H1 (cell line): ENCODE measurements at regions not wholly inside any gene's neighbourhood (a gene's known extent, or its start where the extent isn't known, plus 50 kb on each side); places are given as distances from the start of the nearest gene placed in this dataset.

Experiments
- CTCF ChIA-PET: fragments of 300-600 bp; sonication (Branson Sonifier 250); formaldehyde crosslinking; loops from one replicate; lab custom pipeline; 2021; ENCODE audit not compliant: partially characterized antibody; lab: Charles Lee
- POLR2A ChIA-PET: fragments of 300-600 bp; sonication (Branson Sonifier 250); formaldehyde crosslinking; loops from one replicate; lab custom pipeline; 2021; ENCODE audit warnings: inconsistent platforms; ENCODE audit not compliant: partially characterized antibody; lab: Charles Lee
- DNase-seq, 2 experiments: peaks; one replicate each; pipeline versions ENCODE4 v3.0.0 to v3.0.0-alpha.2; 2010 to 2022; ENCODE audit warnings: low spot score in 2 of 2, low read depth in 1 of 2, mixed read lengths in 1 of 2
- FAIRE-seq: peaks from 2 replicates; lab custom pipeline; 2011; peaks lifted over from hg19 to GRCh38; lab: Jason Lieb, UNC
- H2AFZ ChIP-seq: 2 replicates; pipeline ENCODE4 v1.8.1; 2012; ENCODE audit warnings: low read length, inconsistent platforms
- H2AK5ac ChIP-seq: 2 replicates; pipeline ENCODE4 v1.6.1; 2013; ENCODE audit warnings: low read depth, low read length
- H2BK120ac ChIP-seq: replicated peaks from 2 replicates; pipeline ENCODE3; 2013; ENCODE audit warnings: low read depth, low read length, inconsistent platforms
- H2BK12ac ChIP-seq: 2 replicates; pipeline ENCODE4 v1.6.1; 2013; ENCODE audit warnings: low read depth, low read length
- H2BK15ac ChIP-seq: 2 replicates; pipeline ENCODE4 v1.6.1; 2013; ENCODE audit warnings: low read length
- H2BK20ac ChIP-seq: 2 replicates; pipeline ENCODE4 v1.6.1; 2013; ENCODE audit warnings: low read length
- H2BK5ac ChIP-seq: 2 replicates; pipeline ENCODE4 v1.6.1; 2013; ENCODE audit warnings: low read depth, low read length
- H3K14ac ChIP-seq: 2 replicates; pipeline ENCODE4 v1.6.1; 2013; ENCODE audit warnings: inconsistent platforms; ENCODE audit not compliant: insufficient read length
- H3K18ac ChIP-seq: 2 replicates; pipeline ENCODE4 v1.6.1; 2013; ENCODE audit warnings: low read length; ENCODE audit errors: extremely low read depth
- H3K23ac ChIP-seq: 2 replicates; pipeline ENCODE4 v1.6.1; 2013; ENCODE audit warnings: inconsistent platforms; ENCODE audit not compliant: insufficient read length
- H3K23me2 ChIP-seq: 2 replicates; pipeline ENCODE4 v1.6.1; 2013; ENCODE audit warnings: low read depth, low read length
- H3K27ac ChIP-seq: 2 replicates; pipeline ENCODE4 v1.6.1; 2011; ENCODE audit warnings: low read depth, low read length, inconsistent platforms
- H3K27me3 ChIP-seq, 4 experiments: replicated peaks in 1 of 4; 1 replicate in 1 of 4; 2 replicates in 3 of 4; pipeline versions ENCODE4 v1.6.1 to v1.8.1; 2011 to 2013; ENCODE audit warnings: low read length in 3 of 4, mild to moderate bottlenecking in 3 of 4, inconsistent platforms in 2 of 4, mixed read lengths in 2 of 4, moderate library complexity in 1 of 4; ENCODE audit not compliant: control insufficient read depth in 3 of 4, insufficient read depth in 3 of 4; ENCODE audit errors: extremely low read depth in 1 of 4
- H3K36me3 ChIP-seq, 4 experiments: 2 replicates each; pipeline versions ENCODE4 v1.6.1 to v1.8.1; 2011 to 2013; ENCODE audit warnings: mild to moderate bottlenecking in 4 of 4, low read length in 3 of 4, moderate library complexity in 2 of 4, control low read depth in 1 of 4, inconsistent platforms in 1 of 4; ENCODE audit not compliant: insufficient read depth in 4 of 4, control insufficient read depth in 2 of 4
- H3K4ac ChIP-seq: replicated peaks from 2 replicates; pipeline ENCODE3; 2013; ENCODE audit warnings: low read length, low read depth, mixed read lengths, inconsistent platforms; ENCODE audit not compliant: insufficient read length
- H3K4me1 ChIP-seq, 4 experiments: replicated peaks in 1 of 4; 1 replicate in 1 of 4; 2 replicates in 3 of 4; pipeline versions ENCODE4 v1.6.1 to v1.8.1; 2011 to 2013; ENCODE audit warnings: low read length in 3 of 4, inconsistent platforms in 2 of 4, mixed read lengths in 1 of 4; ENCODE audit not compliant: insufficient read depth in 4 of 4, control insufficient read depth in 3 of 4
- H3K4me2 ChIP-seq, 2 experiments: 2 replicates each; pipeline versions ENCODE4 v1.6.1 to v1.8.1; 2011 to 2013; ENCODE audit warnings: low read depth in 2 of 2, low read length in 2 of 2, control low read depth in 1 of 2, inconsistent platforms in 1 of 2, mild to moderate bottlenecking in 1 of 2; ENCODE audit not compliant: insufficient read depth in 1 of 2
- H3K4me3 ChIP-seq, 4 experiments: fragments of 200-600, 300-600 bp in 1 of 4; sonication (generic), shearing (Covaris generic), sonication (Bioruptor Twin) in 1 of 4; 2 replicates each; pipeline versions ENCODE4 v1.5.1 to v1.8.1; 2011 to 2016; ENCODE audit warnings: low read length in 4 of 4, low read depth in 3 of 4, control low read depth in 2 of 4, inconsistent platforms in 2 of 4, mild to moderate bottlenecking in 2 of 4, mixed read lengths in 1 of 4, moderate library complexity in 1 of 4; ENCODE audit not compliant: insufficient read depth in 2 of 4; ENCODE audit errors: extremely low read depth in 1 of 4
- H3K56ac ChIP-seq: replicated peaks from 2 replicates; pipeline ENCODE3; 2013; ENCODE audit warnings: low read depth, mild to moderate bottlenecking, mixed read lengths, low read length, inconsistent platforms; ENCODE audit not compliant: insufficient read length
- H3K79me1 ChIP-seq: 2 replicates; pipeline ENCODE4 v1.6.1; 2013; ENCODE audit warnings: low read depth, low read length, control low read depth
- H3K79me2 ChIP-seq, 2 experiments: 2 replicates each; pipeline versions ENCODE4 v1.6.1 to v1.8.1; 2012 to 2013; ENCODE audit warnings: low read length in 2 of 2, mild to moderate bottlenecking in 2 of 2, inconsistent platforms in 1 of 2; ENCODE audit not compliant: insufficient read depth in 2 of 2, control insufficient read depth in 1 of 2
- H3K9ac ChIP-seq, 4 experiments: replicated peaks in 1 of 4; 1 replicate in 1 of 4; 2 replicates in 3 of 4; pipeline versions ENCODE4 v1.6.1 to v1.8.1; 2011 to 2013; ENCODE audit warnings: low read depth in 3 of 4, low read length in 3 of 4, control low read depth in 2 of 4, mild to moderate bottlenecking in 2 of 4, moderate library complexity in 2 of 4, inconsistent platforms in 1 of 4; ENCODE audit errors: extremely low read depth in 1 of 4
- H3K9me3 ChIP-seq, 2 experiments: 2 replicates each; pipeline versions ENCODE4 v1.6.1 to v1.8.1; 2012 to 2013; ENCODE audit warnings: mild to moderate bottlenecking in 2 of 2, moderate library complexity in 2 of 2, control low read depth in 1 of 2, inconsistent platforms in 1 of 2, low read depth in 1 of 2, low read length in 1 of 2, mixed read lengths in 1 of 2; ENCODE audit not compliant: insufficient read depth in 2 of 2
- H4K20me1 ChIP-seq, 2 experiments: replicated peaks in 1 of 2; 2 replicates each; pipeline versions ENCODE3 to v1.8.1; 2011 to 2013; ENCODE audit warnings: inconsistent platforms in 2 of 2, low read length in 2 of 2, mild to moderate bottlenecking in 1 of 2; ENCODE audit not compliant: insufficient read depth in 2 of 2, control insufficient read depth in 1 of 2
- H4K5ac ChIP-seq: 2 replicates; pipeline ENCODE4 v1.6.1; 2013; ENCODE audit warnings: low read length, low read depth, mixed read lengths, inconsistent platforms; ENCODE audit not compliant: insufficient read length
- H4K8ac ChIP-seq: 2 replicates; pipeline ENCODE4 v1.8.0; 2013; ENCODE audit warnings: mild to moderate bottlenecking, moderate library complexity, low read length, inconsistent platforms; ENCODE audit not compliant: insufficient read depth; ENCODE audit errors: extremely low read depth
- H4K91ac ChIP-seq: replicated peaks from 2 replicates; pipeline ENCODE3; 2013; ENCODE audit warnings: low read length, mixed read lengths, inconsistent platforms; ENCODE audit not compliant: insufficient read length
- RAD21 ChIP-seq, 2 experiments: IDR thresholded peaks in 1 of 2; conservative IDR thresholded peaks in 1 of 2; 2 replicates each; pipeline ENCODE4 v1.6.1; 2011; ENCODE audit warnings: low read depth in 2 of 2, low read length in 2 of 2, improper control_type of control experiment in 1 of 2, inconsistent platforms in 1 of 2, mild to moderate bottlenecking in 1 of 2, moderate library complexity in 1 of 2
- SP4 ChIP-seq: IDR thresholded peaks from 2 replicates; pipeline ENCODE4 v1.6.1; 2012; ENCODE audit warnings: low read length, inconsistent platforms
- TAF7 ChIP-seq: optimal IDR thresholded peaks from 2 replicates; pipeline ENCODE3; 2011; ENCODE audit warnings: low read depth, mild to moderate bottlenecking, inconsistent platforms, low read length, moderate library complexity, borderline replicate concordance

- H3K4ac ChIP-seq, result no peak overlapping the region
- no peak overlapping the region for H2BK20ac ChIP-seq
- H2BK120ac ChIP-seq, result no peak overlapping the region
- no peak overlapping the region for H3K18ac ChIP-seq
- H4K20me1 ChIP-seq, result no peaks in the 10 kb centered on the region
- H4K5ac ChIP-seq, result no peak overlapping the region
- no peaks in the 10 kb centered on the region for H3K27me3 ChIP-seq
- no peak for DNase-seq
- no peaks in the 10 kb centered on the region for H3K23me2 ChIP-seq
- no peak overlapping the region for H2BK5ac ChIP-seq
- H3K79me1 ChIP-seq, result no peaks in the 10 kb centered on the region
- no peak overlapping the region for H3K4me3 ChIP-seq
- H3K9me3 ChIP-seq, result peaks cover 7% of the 10 kb centered on the region in 2 experiments
- TF ChIP-seq RAD21 (IDR thresholded peaks at IDR 0.05 in 1 of 2, conservative IDR thresholded peaks at IDR 0.05 in 1 of 2; ENCODE audit: low read depth in 2 of 2, low read length in 2 of 2) (no peak), TAF7 (no peak), SP4 (no peak)
- H3K14ac ChIP-seq, result no peak overlapping the region
- H2AFZ ChIP-seq, result no peak overlapping the region
- H3K79me2 ChIP-seq, result no peaks in the 10 kb centered on the region
- ChIA-PET POLR2A (no interaction called here), CTCF (no interaction called here)
- H4K91ac ChIP-seq, result no peak overlapping the region
- H3K4me2 ChIP-seq, result no peak overlapping the region
- no peak overlapping the region for H3K56ac ChIP-seq
- no peak overlapping the region for H2AK5ac ChIP-seq
- H3K27ac ChIP-seq, result no peak overlapping the region
- no peak for FAIRE-seq
- no peak overlapping the region for H3K9ac ChIP-seq
- no peak overlapping the region for H2BK12ac ChIP-seq
- H3K4me1 ChIP-seq, result no peaks in the 10 kb centered on the region
- H3K23ac ChIP-seq, result no peak overlapping the region
- H2BK15ac ChIP-seq, result no peak overlapping the region
- no peak overlapping the region for H4K8ac ChIP-seq
- peaks cover 0 to 5% (median 0%) of the 10 kb centered on the region in 4 experiments; a peak in 1 of 8 replicates for H3K36me3 ChIP-seq
Measured at GRCh38 chr13:50215399-50215798, 200.2 kb downstream of the KCNRG start.
